Activated T-cell treated with anti-CD3 and anti-CD28 coated beads for 4 hours (primary cell): ENCODE measurements at regions not wholly inside any gene's neighbourhood (a gene's known extent, or its start where the extent isn't known, plus 50 kb on each side); places are given as distances from the start of the nearest gene placed in this dataset.
A peak's percentile ranks its signal among the peaks of the same experiment; 100 is the strongest.

Source experiments
- DNase-seq: peaks from one replicate; pipeline ENCODE4 v3.0.0-alpha.2; 2020

GRCh38 chr1:65687428-65688214 lies 105.1 kb upstream of the PDE4B start:
- DNase-seq: peak; percentile 78

- DNase-seq: no peak
Measured at GRCh38 chr1:65688215-65688566, 104.5 kb upstream of the PDE4B start.

- DNase-seq: no peak
Measured at GRCh38 chr1:65688848-65689247, 103.8 kb upstream of the PDE4B start.

GRCh38 chr1:65691152-65691900 lies 101.4 kb upstream of the PDE4B start:
- no peak for DNase-seq

- DNase-seq: no peak
Measured at GRCh38 chr1:65691972-65692371, 100.7 kb upstream of the PDE4B start.

GRCh38 chr1:65694126-65694525 lies 98.6 kb upstream of the PDE4B start:
- DNase-seq: no peak

- DNase-seq: no peak
Measured at GRCh38 chr1:65694933-65695332, 97.8 kb upstream of the PDE4B start.

- no peak for DNase-seq
Measured at GRCh38 chr1:65698590-65698989, 94.1 kb upstream of the PDE4B start.

GRCh38 chr1:65703853-65704252 lies 88.8 kb upstream of the PDE4B start:
- no peak for DNase-seq

GRCh38 chr1:65704318-65704717 lies 88.4 kb upstream of the PDE4B start:
- no peak for DNase-seq

- no peak for DNase-seq
Measured at GRCh38 chr1:65717815-65718454, 74.8 kb upstream of the PDE4B start.

GRCh38 chr1:65719391-65719790 lies 73.3 kb upstream of the PDE4B start:
- DNase-seq: no peak

- DNase-seq: no peak
Measured at GRCh38 chr1:65722461-65722860, 70.2 kb upstream of the PDE4B start.

- no peak for DNase-seq
Measured at GRCh38 chr1:65724151-65724550, 68.5 kb upstream of the PDE4B start.

GRCh38 chr1:65725064-65725463 lies 67.6 kb upstream of the PDE4B start:
- DNase-seq: no peak

- DNase-seq: no peak
Measured at GRCh38 chr1:65728504-65728903, 64.2 kb upstream of the PDE4B start.

- DNase-seq: no peak
Measured at GRCh38 chr1:65729259-65729658, 63.4 kb upstream of the PDE4B start.

- DNase-seq: no peak
Measured at GRCh38 chr1:65734979-65735378, 57.7 kb upstream of the PDE4B start.

GRCh38 chr1:65741993-65742392 lies 50.7 kb upstream of the PDE4B start:
- DNase-seq: no peak
